ENCODE measurements at regions not wholly inside any gene's neighbourhood (a gene's known extent, or its start where the extent isn't known, plus 50 kb on each side); places are given as distances from the start of the nearest gene placed in this dataset.

GRCh38 chr3:72393455-72393854 lies 454.8 kb downstream of the SHQ1 start:
- TF ChIP-seq, protein P1, sequence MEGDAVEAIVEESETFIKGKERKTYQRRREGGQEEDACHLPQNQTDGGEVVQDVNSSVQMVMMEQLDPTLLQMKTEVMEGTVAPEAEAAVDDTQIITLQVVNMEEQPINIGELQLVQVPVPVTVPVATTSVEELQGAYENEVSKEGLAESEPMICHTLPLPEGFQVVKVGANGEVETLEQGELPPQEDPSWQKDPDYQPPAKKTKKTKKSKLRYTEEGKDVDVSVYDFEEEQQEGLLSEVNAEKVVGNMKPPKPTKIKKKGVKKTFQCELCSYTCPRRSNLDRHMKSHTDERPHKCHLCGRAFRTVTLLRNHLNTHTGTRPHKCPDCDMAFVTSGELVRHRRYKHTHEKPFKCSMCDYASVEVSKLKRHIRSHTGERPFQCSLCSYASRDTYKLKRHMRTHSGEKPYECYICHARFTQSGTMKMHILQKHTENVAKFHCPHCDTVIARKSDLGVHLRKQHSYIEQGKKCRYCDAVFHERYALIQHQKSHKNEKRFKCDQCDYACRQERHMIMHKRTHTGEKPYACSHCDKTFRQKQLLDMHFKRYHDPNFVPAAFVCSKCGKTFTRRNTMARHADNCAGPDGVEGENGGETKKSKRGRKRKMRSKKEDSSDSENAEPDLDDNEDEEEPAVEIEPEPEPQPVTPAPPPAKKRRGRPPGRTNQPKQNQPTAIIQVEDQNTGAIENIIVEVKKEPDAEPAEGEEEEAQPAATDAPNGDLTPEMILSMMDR (IDR thresholded peaks at IDR 0.05; ENCODE audit: insufficient read depth, low read length, poor library complexity, severe bottlenecking) = no peak
- TF ChIP-seq EZH2phosphoT487 (conservative IDR thresholded peaks at IDR 0.05; ENCODE audit: low read length) = no peak

All from SU-DHL-6 (cell line).